A549 (cell line): ENCODE measurements at regions not wholly inside any gene's neighbourhood (a gene's known extent, or its start where the extent isn't known, plus 50 kb on each side); places are given as distances from the start of the nearest gene placed in this dataset.
A peak's percentile ranks its signal among the peaks of the same experiment; 100 is the strongest.

Experiments
- ATAC-seq, 2 experiments: fragments of 200-7000 bp in 1 of 2; fragments of >200 bp in 1 of 2; cut with Nextera tagmentation in 1 of 2; cut with Tn5 transposase in 1 of 2; 3 replicates each; pipeline versions ENCODE4 v1.8.0 to v1.9.1; 2018 to 2020; ENCODE audit warnings: mild to moderate bottlenecking in 1 of 2, moderate library complexity in 1 of 2
- CTCF ChIA-PET: fragments of 300-600 bp; sonication (Branson Sonifier 250); formaldehyde crosslinking; extraction: SDS; loops from one replicate; lab custom pipeline; 2021; ENCODE audit warnings: antibody characterized with exemption, inconsistent platforms; lab: Yijun Ruan, JAX
- POLR2A ChIA-PET: fragments of 350-600 bp; formaldehyde crosslinking; extraction: SDS; loops from one replicate; lab custom pipeline; 2021; ENCODE audit warnings: antibody characterized with exemption, inconsistent platforms; lab: Yijun Ruan, JAX
- DNase-seq, 2 experiments: peaks; one replicate each; pipeline versions ENCODE4 v3.0.0 to v3.0.0-alpha.2; 2011 to 2016; ENCODE audit warnings: low read depth in 1 of 2, low spot score in 1 of 2
- FAIRE-seq: peaks from 2 replicates; lab custom pipeline; 2011; peaks lifted over from hg19 to GRCh38; lab: Jason Lieb, UNC
- H3K27ac ChIP-seq, 2 experiments: fragments of >200 bp; sonication (Bioruptor Twin); formaldehyde crosslinking; 3 replicates each; pipeline ENCODE4 v1.5.1; 2016 to 2017
- H3K4me1 ChIP-seq: fragments of >200 bp; sonication (Bioruptor Twin); formaldehyde crosslinking; 3 replicates; pipeline ENCODE4 v1.6.1; 2016
- H3K4me2 ChIP-seq: fragments of >200 bp; sonication (Bioruptor Twin); formaldehyde crosslinking; 3 replicates; pipeline ENCODE4 v1.6.1; 2016
- H3K4me3 ChIP-seq: fragments of >200 bp; sonication (Bioruptor Twin); formaldehyde crosslinking; 3 replicates; pipeline ENCODE4 v1.5.1; 2016
- H3K9me3 ChIP-seq: fragments of >200 bp; sonication (Bioruptor Twin); formaldehyde crosslinking; 3 replicates; pipeline ENCODE4 v1.6.1; 2016
- BHLHE40 ChIP-seq: IDR thresholded peaks from 2 replicates; pipeline ENCODE4 v1.6.1; 2012; ENCODE audit warnings: low read depth, low read length, inconsistent platforms
- CBX8 ChIP-seq: fragments of 200-600 bp; sonication (generic); IDR thresholded peaks from 2 replicates; pipeline ENCODE4 v1.6.1; 2016
- CEBPB ChIP-seq, 2 experiments: fragments of >200 bp in 1 of 2; sonication (Bioruptor Twin) in 1 of 2; formaldehyde crosslinking in 1 of 2; IDR thresholded peaks; 2 replicates each; pipeline ENCODE4 v1.6.1; 2012 to 2016
- CHD4 ChIP-seq: fragments of 200-600 bp; sonication (generic); IDR thresholded peaks from 2 replicates; pipeline ENCODE4 v1.6.1; 2016; ENCODE audit warnings: antibody characterized with exemption, mild to moderate bottlenecking, borderline replicate concordance
- EHF ChIP-seq: fragments of 250-450 bp; sonication (Bioruptor Pico); IDR thresholded peaks from 2 replicates; pipeline ENCODE4 v1.5.0; 2020; ENCODE audit warnings: mild to moderate bottlenecking
- EP300 ChIP-seq, 2 experiments: fragments of >200 bp; sonication (Bioruptor Twin); formaldehyde crosslinking; IDR thresholded peaks; 2 replicates in 1 of 2; 3 replicates in 1 of 2; pipeline ENCODE4 v1.6.1; 2016 to 2017
- FOSL2 ChIP-seq, 2 experiments: fragments of 450-650 bp in 1 of 2; fragments of >200 bp in 1 of 2; sonication (Bioruptor Twin) in 1 of 2; formaldehyde crosslinking; IDR thresholded peaks; 2 replicates each; pipeline versions ENCODE4 v1.5.0 to v1.6.1; 2016 to 2020; ENCODE audit warnings: mild to moderate bottlenecking in 1 of 2, moderate library complexity in 1 of 2
- GATA3 ChIP-seq: IDR thresholded peaks from 2 replicates; pipeline ENCODE4 v1.6.1; 2012; ENCODE audit warnings: borderline replicate concordance
- HES2 ChIP-seq: fragments of >200 bp; sonication (Bioruptor Twin); formaldehyde crosslinking; IDR thresholded peaks from 2 replicates; pipeline ENCODE4 v1.6.1; 2016
- HEYL ChIP-seq: fragments of 250-450 bp; sonication (Bioruptor Pico); IDR thresholded peaks from 2 replicates; pipeline ENCODE4 v1.8.0; 2021; ENCODE audit warnings: mild to moderate bottlenecking, moderate library complexity
- KDM5A ChIP-seq: fragments of 200-600 bp; sonication (generic); IDR thresholded peaks from 2 replicates; pipeline ENCODE4 v1.6.1; 2016; ENCODE audit warnings: antibody characterized with exemption, mild to moderate bottlenecking
- MAX ChIP-seq: IDR thresholded peaks from 2 replicates; pipeline ENCODE4 v1.6.1; 2012
- NFE2L2 ChIP-seq: fragments of 150-350 bp; conservative IDR thresholded peaks from 2 replicates; pipeline ENCODE4 v1.6.1; 2014; ENCODE audit warnings: low read length
- NR3C1 ChIP-seq: fragments of >200 bp; sonication (Bioruptor Twin); formaldehyde crosslinking; IDR thresholded peaks from 3 replicates; pipeline ENCODE4 v1.6.1; 2017
- POLR2A ChIP-seq: IDR thresholded peaks from 2 replicates; pipeline ENCODE4 v1.6.1; 2012; ENCODE audit warnings: mild to moderate bottlenecking, low read length
- POLR2AphosphoS2 ChIP-seq: conservative IDR thresholded peaks from 2 replicates; pipeline ENCODE4 v1.6.1; 2012; ENCODE audit warnings: low read length, improper control_type of control experiment, inconsistent platforms
- RAD21 ChIP-seq, 2 experiments: fragments of >200 bp in 1 of 2; sonication (Bioruptor Twin) in 1 of 2; formaldehyde crosslinking in 1 of 2; IDR thresholded peaks in 1 of 2; conservative IDR thresholded peaks in 1 of 2; 2 replicates in 1 of 2; 3 replicates in 1 of 2; pipeline ENCODE4 v1.6.1; 2012 to 2018; ENCODE audit warnings: inconsistent platforms in 1 of 2
- RARB ChIP-seq: fragments of 250-450 bp; sonication (Bioruptor Pico); IDR thresholded peaks from 2 replicates; pipeline ENCODE4 v1.8.0; 2021; ENCODE audit warnings: mild to moderate bottlenecking, moderate library complexity
- RNF2 ChIP-seq: fragments of 200-600 bp; sonication (generic); IDR thresholded peaks from 2 replicates; pipeline ENCODE4 v1.6.1; 2016; ENCODE audit warnings: low read depth, mild to moderate bottlenecking, antibody characterized with exemption, moderate library complexity, borderline replicate concordance
- TFCP2L1 ChIP-seq: fragments of 250-450 bp; sonication (Bioruptor Pico); IDR thresholded peaks from 2 replicates; pipeline ENCODE4 v1.5.0; 2021; ENCODE audit warnings: mild to moderate bottlenecking
- USF2 ChIP-seq: fragments of 450-650 bp; IDR thresholded peaks from 2 replicates; pipeline ENCODE4 v1.6.1; 2014; ENCODE audit warnings: antibody characterized with exemption
- ZFP36 ChIP-seq: fragments of 450-650 bp; IDR thresholded peaks from 2 replicates; pipeline ENCODE4 v1.6.1; 2014; ENCODE audit warnings: borderline replicate concordance; ENCODE audit not compliant: partially characterized antibody
- ZNF302 ChIP-seq: fragments of 250-450 bp; sonication (Bioruptor Pico); IDR thresholded peaks from 2 replicates; pipeline ENCODE4 v1.9.0; 2021; ENCODE audit warnings: inconsistent platforms, mild to moderate bottlenecking, moderate library complexity
- WGBS: methylation state at CpG from one replicate; pipeline ENCODE4 v1.1.6; 2017; ENCODE audit errors: missing lambda C conversion rate; 5-methylcytosine and 5-hydroxymethylcytosine counted together
- TF ChIP-seq, protein P1 (sequence below): IDR thresholded peaks from 2 replicates; pipeline ENCODE4 v1.6.1; 2012

GRCh38 chr5:63803165-63803564 lies 159.1 kb downstream of the HTR1A start:
- Histone ChIP-seq H3K4me1 (no peaks in the 10 kb centered on the region), H3K4me2 (no peak overlapping the region)
- ChIA-PET CTCF (no interaction called here), POLR2A (no interaction called here)
- DNase-seq (no peak), ATAC-seq (no peak)
- no peak for TF ChIP-seq USF2
- TF ChIP-seq RARB = no peak
- no peak for TF ChIP-seq RAD21 (conservative IDR thresholded peaks at IDR 0.05 in 1 of 2, IDR thresholded peaks at IDR 0.05 in 1 of 2)
- TF ChIP-seq MAX = no peak
- TF ChIP-seq EHF = no peak
- TF ChIP-seq HES2 = no peak
- TF ChIP-seq NFE2L2 = no peak
- TF ChIP-seq FOSL2 (IDR thresholded peaks at IDR 0.05) = no peak
- TF ChIP-seq FOSL2 (CRISPR knock-in tag; IDR thresholded peaks at IDR 0.05) = no peak
- no peak for TF ChIP-seq ZFP36
- TF ChIP-seq EP300 (IDR thresholded peaks at IDR 0.05) = no peak
- TF ChIP-seq CEBPB (IDR thresholded peaks at IDR 0.05) = no peak
- no peak for TF ChIP-seq POLR2AphosphoS2
- no peak for TF ChIP-seq HEYL
- no peak for TF ChIP-seq CBX8
- no peak for TF ChIP-seq GATA3
- TF ChIP-seq, protein P1, sequence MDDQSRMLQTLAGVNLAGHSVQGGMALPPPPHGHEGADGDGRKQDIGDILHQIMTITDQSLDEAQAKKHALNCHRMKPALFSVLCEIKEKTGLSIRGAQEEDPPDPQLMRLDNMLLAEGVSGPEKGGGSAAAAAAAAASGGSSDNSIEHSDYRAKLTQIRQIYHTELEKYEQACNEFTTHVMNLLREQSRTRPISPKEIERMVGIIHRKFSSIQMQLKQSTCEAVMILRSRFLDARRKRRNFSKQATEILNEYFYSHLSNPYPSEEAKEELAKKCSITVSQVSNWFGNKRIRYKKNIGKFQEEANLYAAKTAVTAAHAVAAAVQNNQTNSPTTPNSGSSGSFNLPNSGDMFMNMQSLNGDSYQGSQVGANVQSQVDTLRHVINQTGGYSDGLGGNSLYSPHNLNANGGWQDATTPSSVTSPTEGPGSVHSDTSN = no peak
- TF ChIP-seq CHD4 = no peak
- no peak for TF ChIP-seq ZNF302 (CRISPR knock-in tag)
- TF ChIP-seq, all 56 proteins: peak for 0
- Histone ChIP-seq H3K9me3 (no peaks in the 10 kb centered on the region), H3K27ac (no peak overlapping the region), H3K4me3 (no peak overlapping the region)
- FAIRE-seq = no peak
- 6% methylated on average over 1 of the region's 1 CpG for WGBS

- 0% methylated on average over 2 of the region's 2 CpGs for WGBS
- no peak overlapping the region for H3K4me3 ChIP-seq
- DNase-seq (no peak), ATAC-seq (no peak), FAIRE-seq (no peak)
- H3K4me2 ChIP-seq = no peak overlapping the region
- H3K9me3 ChIP-seq = peaks cover 3% of the 10 kb centered on the region; the same call in 2 of the 3 replicates
- no peak overlapping the region for H3K27ac ChIP-seq
- ChIA-PET POLR2A (no interaction called here), CTCF (no interaction called here)
- no peak for TF ChIP-seq NR3C1
- peak; percentile 63 for TF ChIP-seq ZFP36
- TF ChIP-seq FOSL2 (IDR thresholded peaks at IDR 0.05) = no peak
- TF ChIP-seq FOSL2 (CRISPR knock-in tag; IDR thresholded peaks at IDR 0.05) = no peak
- no peak for TF ChIP-seq TFCP2L1 (CRISPR knock-in tag)
- no peak for TF ChIP-seq POLR2AphosphoS2
- no peaks in the 10 kb centered on the region for H3K4me1 ChIP-seq
These were observed 167.3 kb downstream of the HTR1A start for GRCh38 chr5:63794979-63795378.

GRCh38 chr5:63794296-63794695 lies 167.9 kb downstream of the HTR1A start:
- CTCF ChIA-PET = no interaction called here
- FAIRE-seq = no peak
- ATAC-seq = no peak

More at GRCh38 chr5:63794296-63794695, 167.9 kb downstream of the HTR1A start:
- Histone ChIP-seq H3K4me2 (no peak overlapping the region), H3K4me1 (no peaks in the 10 kb centered on the region), H3K4me3 (no peak overlapping the region), H3K27ac (no peak overlapping the region), H3K9me3 (peaks cover 3% of the 10 kb centered on the region; the same call in 2 of the 3 replicates)
- POLR2A ChIA-PET = no interaction called here
- no peak for TF ChIP-seq BHLHE40
- TF ChIP-seq POLR2A = no peak
- no peak for TF ChIP-seq RNF2
- no peak for TF ChIP-seq KDM5A
- no peak for DNase-seq
